ENCODE measurements at regions not wholly inside any gene's neighbourhood (a gene's known extent, or its start where the extent isn't known, plus 50 kb on each side); places are given as distances from the start of the nearest gene placed in this dataset.

DNA sequence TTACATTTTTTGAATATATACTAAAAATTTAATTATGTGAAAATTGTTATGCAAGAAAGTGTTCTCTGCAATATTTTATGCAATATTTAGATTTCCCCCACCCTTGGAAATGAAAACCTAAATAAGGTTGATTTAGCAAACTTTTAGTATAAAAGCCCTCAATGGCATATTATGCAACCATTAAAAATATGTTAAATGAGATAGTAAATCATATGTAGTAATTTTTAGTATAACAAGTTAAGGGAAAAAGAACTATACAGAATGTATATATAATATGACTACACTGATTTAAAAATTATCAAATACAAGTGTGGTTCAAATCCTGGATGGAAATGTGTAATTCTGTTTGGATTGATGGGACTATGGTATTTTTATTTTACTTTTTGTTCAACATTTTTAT lies 116.9 kb upstream of the MEF2C start:
- no peak overlapping the region for H3K4me3 ChIP-seq (ENCODE audit: low read depth, low read length)
- TF ChIP-seq, protein P1, sequence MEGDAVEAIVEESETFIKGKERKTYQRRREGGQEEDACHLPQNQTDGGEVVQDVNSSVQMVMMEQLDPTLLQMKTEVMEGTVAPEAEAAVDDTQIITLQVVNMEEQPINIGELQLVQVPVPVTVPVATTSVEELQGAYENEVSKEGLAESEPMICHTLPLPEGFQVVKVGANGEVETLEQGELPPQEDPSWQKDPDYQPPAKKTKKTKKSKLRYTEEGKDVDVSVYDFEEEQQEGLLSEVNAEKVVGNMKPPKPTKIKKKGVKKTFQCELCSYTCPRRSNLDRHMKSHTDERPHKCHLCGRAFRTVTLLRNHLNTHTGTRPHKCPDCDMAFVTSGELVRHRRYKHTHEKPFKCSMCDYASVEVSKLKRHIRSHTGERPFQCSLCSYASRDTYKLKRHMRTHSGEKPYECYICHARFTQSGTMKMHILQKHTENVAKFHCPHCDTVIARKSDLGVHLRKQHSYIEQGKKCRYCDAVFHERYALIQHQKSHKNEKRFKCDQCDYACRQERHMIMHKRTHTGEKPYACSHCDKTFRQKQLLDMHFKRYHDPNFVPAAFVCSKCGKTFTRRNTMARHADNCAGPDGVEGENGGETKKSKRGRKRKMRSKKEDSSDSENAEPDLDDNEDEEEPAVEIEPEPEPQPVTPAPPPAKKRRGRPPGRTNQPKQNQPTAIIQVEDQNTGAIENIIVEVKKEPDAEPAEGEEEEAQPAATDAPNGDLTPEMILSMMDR (IDR thresholded peaks at IDR 0.05; ENCODE audit: low read depth, low read length) = no peak

DNA sequence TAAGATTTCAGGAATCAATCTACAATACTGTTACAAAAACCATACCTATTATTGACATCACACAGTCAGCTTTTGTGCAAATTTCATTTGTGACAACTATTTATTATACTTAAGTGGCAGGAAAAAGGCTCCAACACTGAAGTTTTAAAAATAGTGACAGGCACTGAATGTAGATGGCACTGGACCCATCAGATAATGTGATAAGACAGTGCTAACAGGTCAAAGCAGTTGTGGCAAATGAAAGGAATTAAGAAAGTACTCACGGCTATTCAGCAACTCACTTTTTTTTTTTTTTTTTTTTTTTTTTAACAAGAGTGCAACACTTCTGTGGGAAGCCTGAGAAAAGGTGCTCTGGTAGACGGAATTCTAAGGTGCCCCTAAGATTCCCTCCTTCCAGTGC lies 115.0 kb upstream of the MEF2C start:
- no peak overlapping the region for H3K4me3 ChIP-seq (ENCODE audit: low read depth, low read length)
- TF ChIP-seq, protein P1 (IDR thresholded peaks at IDR 0.05; ENCODE audit: low read depth, low read length) = no peak

DNA sequence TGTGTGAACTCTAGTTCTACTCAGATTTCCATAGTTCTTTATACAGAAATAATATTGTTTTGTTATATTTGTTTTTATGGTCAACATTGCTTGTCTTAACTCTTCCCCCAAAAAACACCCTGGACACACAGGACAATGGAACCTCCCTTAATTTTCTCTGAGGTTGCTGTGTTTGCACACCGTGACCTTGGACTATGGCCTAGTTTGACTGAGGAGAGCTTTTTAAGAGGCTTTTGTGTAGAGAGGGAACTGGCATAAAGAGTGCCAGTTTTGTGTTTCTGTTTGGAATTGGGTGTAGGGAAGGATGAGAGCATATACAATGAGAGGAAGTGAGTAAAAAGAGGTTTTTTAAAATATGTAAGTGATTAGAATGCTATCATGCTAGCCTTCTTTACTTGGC lies 101.1 kb upstream of the MEF2C start:
- no peak overlapping the region for H3K4me3 ChIP-seq (ENCODE audit: low read depth, low read length)
- TF ChIP-seq, protein P1 (IDR thresholded peaks at IDR 0.05; ENCODE audit: low read depth, low read length) = no peak

DNA sequence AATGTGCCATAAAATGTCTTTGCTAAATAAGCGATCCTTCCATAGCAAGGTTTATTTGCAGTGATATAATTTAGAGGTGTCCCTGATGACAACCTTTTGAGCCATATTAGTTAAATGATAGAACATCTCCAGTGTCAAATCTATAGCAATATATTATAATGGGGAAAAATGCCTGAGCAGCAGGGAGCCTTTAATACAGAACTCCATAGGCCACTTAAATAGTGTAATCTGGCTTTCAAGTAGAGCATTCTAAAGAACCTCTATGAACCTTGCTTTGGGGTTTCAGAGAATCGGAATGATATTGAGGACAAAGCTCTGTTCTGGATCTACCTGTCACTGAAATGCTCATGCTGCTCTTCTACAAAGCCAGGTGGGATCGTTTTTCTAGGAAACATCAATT lies 96.7 kb upstream of the MEF2C start:
- TF ChIP-seq, protein P1 (IDR thresholded peaks at IDR 0.05; ENCODE audit: low read depth, low read length) = no peak
- H3K4me3 ChIP-seq (ENCODE audit: low read depth, low read length) = no peak overlapping the region

DNA sequence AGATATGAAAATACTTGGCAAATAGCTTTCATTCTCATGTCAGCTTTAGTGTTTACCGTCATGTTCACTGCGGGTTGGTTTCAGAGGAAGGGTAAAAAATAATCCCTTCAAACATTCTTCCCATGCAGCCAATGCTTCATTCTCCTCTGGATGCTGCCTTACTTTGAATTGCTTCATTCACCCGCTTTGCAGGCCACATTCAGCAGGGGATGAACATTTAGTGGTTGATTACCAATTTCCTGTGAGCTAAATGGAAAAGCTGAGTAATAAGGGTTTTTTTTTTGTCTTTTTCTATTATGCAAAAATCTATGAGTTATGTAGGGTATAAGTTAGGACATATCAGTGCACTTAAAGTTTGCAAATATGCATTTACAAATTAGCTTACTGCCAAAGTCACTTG lies 96.3 kb upstream of the MEF2C start:
- H3K4me3 ChIP-seq (ENCODE audit: low read depth, low read length) = no peak overlapping the region
- TF ChIP-seq, protein P1 (IDR thresholded peaks at IDR 0.05; ENCODE audit: low read depth, low read length) = no peak

DNA sequence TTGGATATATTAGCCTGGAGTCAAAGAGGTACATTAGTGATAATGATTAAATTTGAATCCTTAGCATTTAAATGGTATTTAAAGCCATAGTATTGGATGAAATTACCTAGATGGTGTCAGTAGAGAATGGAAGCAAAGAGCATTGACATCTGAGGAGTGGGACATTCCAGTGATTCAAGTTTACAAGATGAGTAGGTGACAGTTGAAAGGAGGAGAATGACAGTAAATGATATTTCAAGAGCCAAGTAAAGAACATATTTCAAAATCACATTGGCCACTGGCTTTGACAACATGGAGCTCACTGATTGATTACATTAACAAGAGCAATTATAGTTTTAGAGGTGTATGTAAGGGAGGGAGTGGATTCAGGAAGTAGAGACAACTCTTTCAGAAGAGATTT lies 93.9 kb upstream of the MEF2C start:
- TF ChIP-seq, protein P1 (IDR thresholded peaks at IDR 0.05; ENCODE audit: low read depth, low read length) = no peak
- H3K4me3 ChIP-seq (ENCODE audit: low read depth, low read length) = no peak overlapping the region

DNA sequence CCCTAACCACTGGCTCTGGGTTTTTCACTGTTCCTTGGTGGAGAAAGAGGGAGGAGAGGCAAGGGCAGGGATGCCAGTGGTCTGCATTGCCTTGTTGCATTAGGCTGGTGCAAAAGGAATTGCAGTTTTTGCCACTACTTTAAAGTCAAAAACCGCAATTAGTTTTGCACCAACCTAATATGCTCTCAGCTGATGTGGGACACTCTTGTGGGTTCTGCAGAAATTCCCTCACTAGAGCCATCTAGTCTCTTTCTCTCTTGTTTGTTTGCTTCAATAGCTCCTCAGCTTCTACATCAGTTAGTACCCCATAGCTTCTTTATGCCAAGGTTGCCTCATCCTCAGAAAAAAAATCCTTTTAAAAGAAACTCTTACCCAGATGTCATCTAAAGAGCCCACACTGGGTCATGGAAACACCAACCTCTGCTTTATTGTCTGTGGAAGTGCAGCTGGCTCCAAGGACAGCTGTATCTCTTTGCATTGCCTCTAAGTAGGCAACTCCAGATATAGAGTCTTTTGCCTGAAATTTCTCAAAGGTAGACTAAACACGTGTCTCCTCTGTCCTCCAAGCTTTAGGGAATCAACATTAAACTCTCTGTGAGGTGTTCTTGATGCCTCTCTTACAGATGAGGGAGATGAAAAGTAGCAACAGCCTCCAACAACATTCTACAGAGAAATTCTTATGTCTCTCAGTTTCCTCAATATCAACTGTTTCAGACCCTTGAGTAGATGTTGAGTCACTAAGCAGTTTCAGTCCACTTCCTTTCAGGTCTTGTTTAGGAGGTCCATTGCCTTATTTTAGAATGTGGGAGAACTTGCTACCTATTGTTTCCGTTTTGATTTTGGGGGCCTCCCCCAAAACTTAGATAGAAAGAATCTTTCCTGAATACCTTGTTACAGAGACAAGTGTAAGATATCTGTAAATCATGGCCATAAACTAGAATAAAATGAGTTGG lies 84.9 kb upstream of the MEF2C start:
- TF ChIP-seq, protein P1 (IDR thresholded peaks at IDR 0.05; ENCODE audit: low read depth, low read length) = no peak
- no peak overlapping the region for H3K4me3 ChIP-seq (ENCODE audit: low read depth, low read length)

Measured in WI38 (cell line).